GM12874 (cell line): ENCODE measurements at regions not wholly inside any gene's neighbourhood (a gene's known extent, or its start where the extent isn't known, plus 50 kb on each side); places are given as distances from the start of the nearest gene placed in this dataset.

Source experiments
- CTCF ChIP-seq: IDR thresholded peaks from 2 replicates; pipeline ENCODE4 v1.5.1; 2011; ENCODE audit warnings: low read depth, mild to moderate bottlenecking, control low read depth, low read length, moderate library complexity; ENCODE audit not compliant: insufficient read depth

DNA sequence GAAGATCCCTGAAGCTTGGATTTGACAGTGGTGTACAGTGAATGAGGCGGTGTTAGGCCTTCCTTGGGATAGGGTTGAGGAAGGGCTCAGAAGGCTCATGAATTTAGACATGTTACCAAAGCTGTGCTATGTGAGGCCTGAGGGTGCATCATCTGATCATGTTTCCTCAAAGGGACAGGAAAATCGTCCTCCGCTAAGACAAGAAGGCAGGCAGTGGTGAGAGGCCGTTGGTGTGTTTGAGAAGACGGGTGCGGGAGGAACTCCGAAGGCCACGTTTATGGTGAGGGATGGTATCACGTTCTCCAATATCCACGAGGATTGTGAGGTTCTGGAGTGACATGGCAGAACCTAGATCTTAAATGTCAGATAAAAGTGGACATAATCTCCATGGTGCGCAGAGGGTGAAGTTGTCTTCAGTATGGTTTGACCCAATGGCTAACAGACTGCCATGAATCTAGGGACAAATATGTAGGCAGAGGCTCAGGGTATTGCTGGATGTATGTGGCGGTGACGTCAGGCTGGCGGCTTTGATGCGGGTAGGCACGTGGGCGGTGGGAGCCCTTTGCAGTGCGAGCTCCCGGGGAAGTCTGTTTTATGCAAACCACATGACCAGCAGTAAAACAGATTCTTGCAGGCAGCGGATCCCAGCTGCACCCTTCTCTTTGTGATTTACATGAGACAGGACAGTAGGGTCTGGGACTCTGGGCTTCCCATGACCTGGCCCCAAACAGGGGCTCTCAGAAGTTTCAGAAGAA lies 242.3 kb upstream of the B3GAT1 start:
- TF ChIP-seq CTCF, result no peak

DNA sequence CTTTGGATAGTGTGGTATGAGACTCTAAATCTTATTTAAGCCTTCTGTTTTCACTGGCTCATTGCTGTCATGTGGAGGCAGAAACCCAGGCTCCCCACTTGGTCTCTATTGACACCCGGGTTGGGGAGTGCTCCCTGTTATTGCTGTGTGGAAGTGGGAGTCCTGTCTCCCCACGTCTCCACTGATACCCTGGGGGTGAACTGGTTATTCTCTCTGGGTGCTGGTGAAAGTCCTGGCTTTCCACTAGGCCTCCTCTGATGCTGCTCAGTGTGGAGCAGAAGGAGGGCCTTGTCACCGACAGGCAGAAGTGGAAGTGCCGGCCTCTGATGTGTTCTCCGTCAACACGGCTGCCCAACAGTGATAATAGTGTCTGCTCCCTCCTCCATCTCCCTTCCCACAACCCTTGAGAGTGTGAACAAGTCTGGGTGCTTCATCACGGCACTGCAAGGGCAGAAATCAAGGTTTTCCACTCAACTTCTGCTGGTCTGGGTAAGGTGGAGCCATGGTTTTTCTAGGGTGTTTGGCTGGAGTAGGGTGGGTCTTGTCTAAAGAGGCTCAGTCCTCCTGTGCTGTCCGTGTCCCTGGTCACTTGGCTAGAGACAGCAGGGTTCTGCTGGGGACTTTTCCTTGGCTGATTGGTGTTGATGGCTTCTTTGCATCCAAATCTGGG lies 240.7 kb upstream of the B3GAT1 start:
- TF ChIP-seq CTCF, result no peak

GRCh38 chr11:134647066-134647743 lies 235.2 kb upstream of the B3GAT1 start:
- no peak for TF ChIP-seq CTCF

DNA sequence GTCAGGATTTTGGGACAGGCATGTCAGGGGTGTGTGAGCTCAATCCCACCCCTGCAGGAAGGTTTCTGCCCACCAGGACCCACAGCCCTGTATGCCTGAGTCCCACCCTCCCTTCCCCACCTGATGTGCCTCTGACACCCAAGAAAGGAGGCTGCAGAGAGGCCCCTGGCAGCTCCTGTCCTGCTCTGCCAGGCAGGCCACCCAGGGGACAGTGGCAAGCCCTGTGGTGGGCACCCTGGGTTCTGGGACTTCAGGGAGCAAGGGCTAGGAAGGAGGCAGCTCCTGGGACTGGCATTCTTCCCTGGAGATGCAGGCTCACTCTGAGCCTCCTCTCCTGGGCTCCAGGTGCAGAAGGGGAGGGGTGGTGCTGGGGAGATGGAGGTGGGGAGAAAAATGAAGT lies 234.5 kb upstream of the B3GAT1 start:
- TF ChIP-seq CTCF, result no peak

- no peak for TF ChIP-seq CTCF
Observed at GRCh38 chr11:134645576-134645975, 233.5 kb upstream of the B3GAT1 start.

GRCh38 chr11:134644476-134645456 lies 232.7 kb upstream of the B3GAT1 start:
- TF ChIP-seq CTCF, result no peak
